Prostate gland (tissue), 2 donors: ENCODE measurements at regions not wholly inside any gene's neighbourhood (a gene's known extent, or its start where the extent isn't known, plus 50 kb on each side); places are given as distances from the start of the nearest gene placed in this dataset.

ENCODE experiments used
- POLR2AphosphoS5 ChIP-seq: sonication (generic); formaldehyde crosslinking; IDR thresholded peaks from one replicate; pipeline ENCODE4 v1.6.1; 2017; ENCODE audit warnings: antibody characterized with exemption
- TF ChIP-seq, protein P1 (sequence below), 4 experiments: fragments of 200-600 bp in 2 of 4; fragments of 450-650 bp in 2 of 4; sonication (generic) in 2 of 4; IDR thresholded peaks; 1 replicate in 3 of 4; 2 replicates in 1 of 4; pipeline ENCODE4 v1.5.1; 2016 to 2019; ENCODE audit warnings: antibody characterized with exemption in 4 of 4, mild to moderate bottlenecking in 2 of 4, moderate library complexity in 2 of 4

DNA sequence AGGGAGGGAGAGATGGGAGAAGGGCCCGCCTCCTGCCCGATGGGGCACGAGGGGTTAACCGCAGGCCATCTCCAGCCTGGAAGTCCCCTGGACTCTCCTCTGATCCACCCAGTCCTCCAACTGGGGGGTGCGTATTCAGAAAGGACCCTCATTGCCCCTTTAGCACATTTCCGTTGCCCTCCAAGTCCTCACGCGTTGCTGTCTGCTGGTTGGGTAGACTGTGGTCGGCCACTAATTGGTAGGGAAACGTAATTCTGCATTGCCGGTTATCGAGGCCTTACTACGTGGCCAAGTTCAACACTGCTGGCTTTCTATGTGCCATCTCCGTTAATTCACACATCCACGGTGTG lies 103.4 kb downstream of the FOXL1 start:
- TF ChIP-seq, protein P1, sequence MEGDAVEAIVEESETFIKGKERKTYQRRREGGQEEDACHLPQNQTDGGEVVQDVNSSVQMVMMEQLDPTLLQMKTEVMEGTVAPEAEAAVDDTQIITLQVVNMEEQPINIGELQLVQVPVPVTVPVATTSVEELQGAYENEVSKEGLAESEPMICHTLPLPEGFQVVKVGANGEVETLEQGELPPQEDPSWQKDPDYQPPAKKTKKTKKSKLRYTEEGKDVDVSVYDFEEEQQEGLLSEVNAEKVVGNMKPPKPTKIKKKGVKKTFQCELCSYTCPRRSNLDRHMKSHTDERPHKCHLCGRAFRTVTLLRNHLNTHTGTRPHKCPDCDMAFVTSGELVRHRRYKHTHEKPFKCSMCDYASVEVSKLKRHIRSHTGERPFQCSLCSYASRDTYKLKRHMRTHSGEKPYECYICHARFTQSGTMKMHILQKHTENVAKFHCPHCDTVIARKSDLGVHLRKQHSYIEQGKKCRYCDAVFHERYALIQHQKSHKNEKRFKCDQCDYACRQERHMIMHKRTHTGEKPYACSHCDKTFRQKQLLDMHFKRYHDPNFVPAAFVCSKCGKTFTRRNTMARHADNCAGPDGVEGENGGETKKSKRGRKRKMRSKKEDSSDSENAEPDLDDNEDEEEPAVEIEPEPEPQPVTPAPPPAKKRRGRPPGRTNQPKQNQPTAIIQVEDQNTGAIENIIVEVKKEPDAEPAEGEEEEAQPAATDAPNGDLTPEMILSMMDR (IDR thresholded peaks at IDR 0.05): no peak
- no peak for TF ChIP-seq POLR2AphosphoS5
